ENCODE measurements at regions not wholly inside any gene's neighbourhood (a gene's known extent, or its start where the extent isn't known, plus 50 kb on each side); places are given as distances from the start of the nearest gene placed in this dataset.

DNA sequence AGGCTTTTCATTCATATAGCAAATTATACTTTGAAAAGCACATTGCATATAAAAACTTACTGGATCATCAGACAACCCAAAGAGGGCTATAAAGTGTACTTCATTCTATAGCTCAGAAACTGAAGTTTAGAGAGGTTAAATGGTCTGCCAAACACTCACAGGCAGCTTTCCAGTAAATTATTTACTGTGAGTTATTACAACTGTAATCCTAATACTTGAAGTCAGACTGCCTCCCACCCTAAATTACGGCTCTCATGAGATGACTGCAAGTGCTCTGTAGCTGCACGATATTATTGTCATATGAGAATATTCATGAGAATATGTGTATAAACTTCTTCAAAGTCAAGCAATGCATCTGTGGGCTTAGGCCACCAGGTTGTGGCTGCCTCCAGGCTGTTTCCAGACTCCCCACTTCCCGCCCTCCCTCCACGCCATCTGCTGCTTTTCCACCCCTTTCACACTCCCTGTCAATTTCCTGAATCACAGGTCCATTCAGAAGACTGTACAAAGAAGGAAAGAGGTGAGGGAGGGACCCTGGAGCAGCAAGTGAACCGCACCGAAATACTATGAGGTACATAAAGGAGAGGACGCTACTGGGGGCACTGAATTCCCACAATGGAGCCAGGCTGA is 111.1 kb upstream of the SPOPL start:
- DNase-seq (ENCODE audit: insufficient read length) (no peak), FAIRE-seq (no peak)
- TF ChIP-seq POLR2AphosphoS5 (IDR thresholded peaks at IDR 0.05; ENCODE audit: low read depth, low read length) (no peak), POLR2A (IDR thresholded peaks at IDR 0.05; ENCODE audit: low read depth, low read length) (no peak), TAF1 (IDR thresholded peaks at IDR 0.05; ENCODE audit: borderline replicate concordance, low read depth, low read length) (no peak)

DNA sequence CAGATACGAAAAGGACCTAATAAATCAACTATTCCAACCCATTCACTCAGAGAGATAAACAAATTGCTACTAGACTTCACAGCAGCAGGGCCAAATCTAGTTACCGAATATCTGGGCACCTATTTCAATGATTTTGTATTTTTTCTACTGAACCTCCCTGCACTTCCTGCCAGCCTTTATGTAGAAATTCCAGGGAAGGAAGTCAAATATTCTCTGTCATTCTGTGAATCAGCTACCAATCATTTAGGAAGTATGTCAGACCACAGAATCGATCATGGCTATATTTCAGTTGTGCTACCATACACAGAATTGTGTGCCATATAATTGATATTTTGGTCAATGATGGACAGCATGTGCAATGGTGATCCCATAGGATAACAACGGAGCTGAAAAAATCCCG is 109.6 kb upstream of the SPOPL start:
- peak; percentile 27 for FAIRE-seq
- DNase-seq (ENCODE audit: insufficient read length): no peak
- TF ChIP-seq TAF1 (IDR thresholded peaks at IDR 0.05; ENCODE audit: borderline replicate concordance, low read depth, low read length) (no peak), POLR2A (IDR thresholded peaks at IDR 0.05; ENCODE audit: low read depth, low read length) (no peak), POLR2AphosphoS5 (IDR thresholded peaks at IDR 0.05; ENCODE audit: low read depth, low read length) (no peak)

DNA sequence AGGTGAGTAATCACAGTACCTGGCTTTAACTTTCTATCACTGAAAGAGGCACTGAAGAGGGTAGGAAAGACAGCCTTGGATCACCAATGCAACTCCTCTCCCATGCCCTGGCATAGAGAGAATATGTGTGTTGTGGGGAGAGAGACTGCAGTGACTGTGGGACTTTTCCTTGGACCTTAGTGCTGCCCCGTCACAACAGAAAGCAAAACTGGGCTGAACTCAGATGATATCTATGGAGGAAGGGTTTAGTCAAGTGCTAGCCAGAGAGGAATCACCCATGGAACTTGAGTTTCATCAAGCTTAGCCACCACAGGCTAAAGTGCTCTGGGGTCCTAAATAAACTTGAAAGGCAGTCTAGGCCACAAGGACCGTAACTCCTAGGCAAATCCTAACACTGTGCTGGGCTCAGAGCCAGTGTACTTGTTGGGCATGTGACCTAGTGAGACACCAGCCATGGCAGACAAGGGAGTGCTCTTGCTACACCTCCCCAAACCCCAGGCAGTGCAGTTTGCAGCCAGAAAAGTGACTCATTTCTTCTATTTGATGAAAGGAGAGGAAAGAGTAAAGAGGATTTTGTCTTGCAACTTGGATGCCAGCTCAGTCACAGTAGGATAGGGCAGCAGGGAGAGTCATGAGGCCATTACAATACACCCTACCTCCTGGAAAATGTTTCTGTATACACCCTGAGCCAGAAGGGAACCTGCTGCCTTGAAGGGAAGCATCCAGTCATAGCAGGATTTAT is 105.8 kb upstream of the SPOPL start:
- DNase-seq (ENCODE audit: insufficient read length) (no peak), FAIRE-seq (peak; percentile 58)
- TF ChIP-seq TAF1 (IDR thresholded peaks at IDR 0.05; ENCODE audit: borderline replicate concordance, low read depth, low read length) (no peak), POLR2A (IDR thresholded peaks at IDR 0.05; ENCODE audit: low read depth, low read length) (no peak), POLR2AphosphoS5 (IDR thresholded peaks at IDR 0.05; ENCODE audit: low read depth, low read length) (no peak)

DNA sequence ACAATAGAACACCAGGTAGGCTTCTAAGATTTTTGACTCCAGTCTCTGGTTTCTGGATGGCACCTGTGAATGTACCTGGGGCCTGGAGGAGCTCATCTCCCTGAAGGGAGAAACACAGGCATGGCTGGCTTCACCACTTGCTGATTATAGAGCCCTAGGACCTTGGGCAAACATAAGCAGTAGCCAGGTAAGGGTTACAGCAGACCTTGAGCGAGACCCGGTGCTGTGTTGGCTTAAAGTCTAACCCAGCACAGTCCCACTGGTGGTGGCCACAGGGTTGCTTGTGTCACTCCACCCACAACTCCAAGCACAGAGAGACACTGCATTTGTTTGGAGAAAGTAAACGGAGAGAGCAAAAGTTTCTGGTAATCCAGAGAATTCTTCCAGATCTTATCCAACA is 104.7 kb upstream of the SPOPL start:
- FAIRE-seq (no peak), DNase-seq (ENCODE audit: insufficient read length) (no peak)
- TF ChIP-seq POLR2AphosphoS5 (IDR thresholded peaks at IDR 0.05; ENCODE audit: low read depth, low read length) (no peak), POLR2A (IDR thresholded peaks at IDR 0.05; ENCODE audit: low read depth, low read length) (no peak), TAF1 (IDR thresholded peaks at IDR 0.05; ENCODE audit: borderline replicate concordance, low read depth, low read length) (no peak)

DNA sequence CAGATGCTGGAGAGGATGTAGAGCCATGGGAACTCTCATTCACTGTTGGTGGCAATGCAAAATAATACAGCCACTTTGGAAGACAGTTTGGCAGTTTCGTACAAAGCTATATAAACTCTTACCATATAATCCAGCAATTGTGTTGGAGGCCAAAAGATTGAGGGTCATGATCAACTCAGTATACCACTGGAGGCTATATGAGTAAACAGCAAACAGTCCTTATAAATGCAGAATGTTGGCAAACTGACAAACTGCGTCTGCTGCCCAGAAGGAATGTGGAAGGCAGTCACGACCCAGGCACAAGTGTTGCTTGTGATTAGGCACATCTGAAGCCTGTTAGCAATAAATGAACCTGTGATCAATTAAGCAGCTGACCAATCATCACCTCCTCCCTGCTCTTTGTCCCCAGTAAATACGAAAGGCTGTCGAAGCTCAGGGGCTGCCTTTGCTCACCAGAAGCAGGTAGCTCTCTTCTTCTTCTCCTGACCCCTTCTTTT is 98.1 kb upstream of the SPOPL start:
- DNase-seq (ENCODE audit: insufficient read length) (no peak), FAIRE-seq (no peak)
- TF ChIP-seq TAF1 (IDR thresholded peaks at IDR 0.05; ENCODE audit: borderline replicate concordance, low read depth, low read length): no peak
- TF ChIP-seq POLR2AphosphoS5 (IDR thresholded peaks at IDR 0.05; ENCODE audit: low read depth, low read length): no peak
- TF ChIP-seq POLR2A (IDR thresholded peaks at IDR 0.05; ENCODE audit: low read depth, low read length): no peak

DNA sequence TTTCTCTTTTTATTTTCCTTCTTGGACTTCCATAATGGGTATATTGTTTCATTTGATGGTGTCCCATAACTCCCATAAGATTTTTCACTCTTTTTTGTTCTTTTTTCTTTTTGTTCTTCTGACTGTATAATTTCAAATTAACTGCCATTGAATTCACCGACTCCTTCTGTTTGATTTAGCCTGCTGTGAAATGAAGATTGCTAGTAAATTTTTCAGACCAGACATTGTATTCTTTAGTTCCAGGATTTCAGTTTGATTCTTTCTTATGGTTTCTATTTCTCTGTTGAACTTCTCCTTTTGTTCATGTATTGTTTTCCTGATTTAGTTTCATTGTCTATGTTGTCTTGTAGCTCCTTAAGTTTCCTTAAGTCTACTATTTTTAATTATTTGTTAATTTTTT is 87.6 kb upstream of the SPOPL start:
- TF ChIP-seq TAF1 (IDR thresholded peaks at IDR 0.05; ENCODE audit: borderline replicate concordance, low read depth, low read length) (no peak), POLR2AphosphoS5 (IDR thresholded peaks at IDR 0.05; ENCODE audit: low read depth, low read length) (no peak), POLR2A (IDR thresholded peaks at IDR 0.05; ENCODE audit: low read depth, low read length) (no peak)
- DNase-seq (ENCODE audit: insufficient read length): no peak
- FAIRE-seq: no peak

DNA sequence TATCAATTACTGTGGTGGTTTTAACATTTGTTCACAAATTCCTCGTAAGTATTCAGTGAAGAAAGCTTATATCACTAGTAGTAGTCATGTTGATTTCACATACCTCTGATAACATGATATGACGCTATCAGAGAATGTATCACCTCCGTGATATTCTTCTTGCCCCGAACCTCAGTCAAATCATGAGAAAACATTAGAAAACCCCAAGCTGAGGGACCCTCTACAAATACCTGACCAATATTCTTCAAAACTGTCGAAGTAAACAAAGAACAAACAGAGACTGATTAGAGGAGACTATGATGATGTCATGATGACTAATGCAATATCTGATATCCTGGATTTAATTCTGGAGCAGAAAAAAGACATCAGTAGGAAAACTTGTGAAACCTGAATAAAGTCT is 85.6 kb upstream of the SPOPL start:
- no peak for DNase-seq (ENCODE audit: insufficient read length)
- TF ChIP-seq POLR2A (IDR thresholded peaks at IDR 0.05; ENCODE audit: low read depth, low read length): no peak
- TF ChIP-seq POLR2AphosphoS5 (IDR thresholded peaks at IDR 0.05; ENCODE audit: low read depth, low read length): no peak
- no peak for FAIRE-seq

DNA sequence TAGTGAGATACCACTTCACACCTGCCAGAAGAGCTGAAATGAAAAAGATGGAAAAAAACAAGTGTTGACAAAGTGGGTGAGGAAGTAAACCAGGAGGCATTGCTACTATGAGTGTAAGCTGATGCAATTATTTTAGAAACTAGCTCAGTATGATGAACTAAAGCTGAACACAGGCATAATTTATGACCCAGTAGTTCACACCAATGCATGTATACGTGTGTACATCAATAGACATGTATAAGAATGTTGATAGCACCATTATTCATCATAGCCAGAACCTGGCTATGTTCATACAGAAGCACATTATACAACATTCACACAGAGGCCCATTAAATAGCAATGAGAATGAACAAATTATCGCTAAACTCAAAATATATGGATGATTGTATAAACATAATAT is 83.1 kb upstream of the SPOPL start:
- FAIRE-seq: no peak
- DNase-seq (ENCODE audit: insufficient read length): no peak
- TF ChIP-seq POLR2AphosphoS5 (IDR thresholded peaks at IDR 0.05; ENCODE audit: low read depth, low read length): no peak
- no peak for TF ChIP-seq POLR2A (IDR thresholded peaks at IDR 0.05; ENCODE audit: low read depth, low read length)
- no peak for TF ChIP-seq TAF1 (IDR thresholded peaks at IDR 0.05; ENCODE audit: borderline replicate concordance, low read depth, low read length)

DNA sequence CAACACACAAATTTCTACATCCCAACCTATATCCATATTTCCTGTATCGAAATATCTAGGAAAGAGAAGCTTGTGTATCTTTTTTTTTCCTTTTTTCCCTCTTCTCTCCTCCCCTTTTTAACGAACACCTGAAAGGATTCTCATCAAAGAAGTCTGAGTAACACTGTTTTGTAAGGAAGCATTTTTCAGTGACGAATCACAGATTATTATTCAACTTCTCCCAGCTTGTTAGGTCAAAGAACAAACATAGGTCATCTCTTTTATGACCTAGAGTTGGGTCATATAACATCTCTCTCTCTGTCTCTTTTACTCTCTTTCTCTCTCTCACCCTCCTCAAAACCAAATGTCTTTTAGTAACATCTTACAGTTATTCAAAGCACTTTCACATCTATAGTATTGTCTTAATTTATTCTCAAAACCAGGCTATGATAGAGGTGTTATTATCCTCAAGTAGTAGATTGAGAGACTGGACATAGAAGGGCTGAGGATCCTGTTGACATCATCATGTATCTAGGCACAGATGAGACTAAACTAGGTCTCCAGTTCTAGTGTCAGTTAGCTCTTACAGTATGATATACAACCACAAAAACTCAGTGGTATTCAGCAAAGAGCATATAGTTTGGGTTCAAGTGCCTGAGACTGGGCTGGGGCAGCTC is 80.1 kb upstream of the SPOPL start:
- no peak for DNase-seq (ENCODE audit: insufficient read length)
- no peak for TF ChIP-seq POLR2A (IDR thresholded peaks at IDR 0.05; ENCODE audit: low read depth, low read length)
- no peak for TF ChIP-seq POLR2AphosphoS5 (IDR thresholded peaks at IDR 0.05; ENCODE audit: low read depth, low read length)
- TF ChIP-seq TAF1 (IDR thresholded peaks at IDR 0.05; ENCODE audit: borderline replicate concordance, low read depth, low read length): no peak
- no peak for FAIRE-seq

DNA sequence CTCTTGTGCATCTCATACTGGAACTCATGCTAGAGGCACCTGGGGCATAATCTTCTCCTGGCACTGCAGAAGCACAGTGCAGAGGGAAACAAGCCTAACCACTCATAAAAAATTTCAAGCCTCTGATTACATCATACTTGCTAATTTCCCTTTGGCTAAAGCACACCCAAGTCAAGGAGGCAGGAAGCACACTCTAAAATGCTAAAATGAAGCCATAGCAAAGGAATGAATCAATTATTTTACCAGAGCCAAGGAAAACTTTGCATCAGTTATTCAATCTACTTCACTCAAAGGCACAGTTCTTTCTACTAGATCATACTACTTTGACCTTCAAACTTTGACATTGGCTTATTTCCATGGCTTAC is 79.6 kb upstream of the SPOPL start:
- no peak for FAIRE-seq

DNA sequence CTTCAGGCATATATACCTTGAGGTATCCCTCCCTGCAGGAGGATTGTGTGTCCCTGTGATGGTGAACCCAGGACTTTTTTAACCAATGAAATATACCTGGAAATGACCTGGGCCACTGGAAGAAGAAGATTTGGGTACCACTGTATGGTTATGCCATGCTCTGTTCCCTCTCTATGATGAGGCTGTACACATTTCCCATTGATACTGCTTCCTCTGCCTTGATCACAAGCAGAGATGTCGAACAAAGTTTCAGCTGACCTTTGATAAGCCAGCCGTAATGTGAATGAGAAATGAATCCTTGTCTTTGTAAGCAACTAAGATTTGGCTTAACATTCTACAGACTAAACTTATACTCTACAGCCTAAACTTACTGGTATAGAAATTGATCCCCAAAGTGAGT is 78.4 kb upstream of the SPOPL start:
- DNase-seq (ENCODE audit: insufficient read length): no peak
- FAIRE-seq: no peak
- no peak for TF ChIP-seq POLR2A (IDR thresholded peaks at IDR 0.05; ENCODE audit: low read depth, low read length)
- no peak for TF ChIP-seq POLR2AphosphoS5 (IDR thresholded peaks at IDR 0.05; ENCODE audit: low read depth, low read length)
- no peak for TF ChIP-seq TAF1 (IDR thresholded peaks at IDR 0.05; ENCODE audit: borderline replicate concordance, low read depth, low read length)

More for the DNA sequence above, 79.6 kb upstream of the SPOPL start:
- DNase-seq (ENCODE audit: insufficient read length): no peak
- TF ChIP-seq POLR2AphosphoS5 (IDR thresholded peaks at IDR 0.05; ENCODE audit: low read depth, low read length) (no peak), POLR2A (IDR thresholded peaks at IDR 0.05; ENCODE audit: low read depth, low read length) (no peak), TAF1 (IDR thresholded peaks at IDR 0.05; ENCODE audit: borderline replicate concordance, low read depth, low read length) (no peak)

DNA sequence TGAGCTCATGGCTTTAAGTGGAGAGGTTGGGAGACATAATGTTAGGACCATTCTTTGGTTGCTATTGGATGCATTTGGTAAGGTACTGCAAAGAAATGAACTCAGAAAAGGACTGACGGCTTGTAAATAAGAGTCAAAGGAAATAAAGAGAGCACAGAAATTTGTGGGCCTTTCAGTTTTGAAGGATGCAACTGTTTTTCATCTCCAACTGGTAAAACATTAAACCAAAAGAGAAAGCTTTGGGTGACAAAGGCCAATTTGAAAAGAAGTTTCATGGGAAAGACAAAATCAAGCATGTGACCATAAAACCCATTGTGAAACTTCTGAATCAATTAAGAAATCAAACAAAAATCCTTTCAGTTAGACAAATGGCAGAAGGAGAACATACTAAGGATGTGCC is 77.8 kb upstream of the SPOPL start:
- DNase-seq (ENCODE audit: insufficient read length): no peak
- FAIRE-seq: no peak
- TF ChIP-seq TAF1 (IDR thresholded peaks at IDR 0.05; ENCODE audit: borderline replicate concordance, low read depth, low read length) (no peak), POLR2A (IDR thresholded peaks at IDR 0.05; ENCODE audit: low read depth, low read length) (no peak), POLR2AphosphoS5 (IDR thresholded peaks at IDR 0.05; ENCODE audit: low read depth, low read length) (no peak)

All from GM12892 (cell line).